ENCODE measurements at regions not wholly inside any gene's neighbourhood (a gene's known extent, or its start where the extent isn't known, plus 50 kb on each side); places are given as distances from the start of the nearest gene placed in this dataset.
"Not testable (repeated sequence)": the region's sequence is repeated elsewhere in the genome, so short reads cannot be mapped to it uniquely, and the experiment has no call there.

- intact Hi-C loops (cut with DNase I), result no loop called here
- H3K4me3 ChIP-seq, result no peak overlapping the region
- no peaks in the 10 kb centered on the region for H3K36me3 ChIP-seq
- no peaks in the 10 kb centered on the region for H3K4me1 ChIP-seq
- TF ChIP-seq, protein P1, sequence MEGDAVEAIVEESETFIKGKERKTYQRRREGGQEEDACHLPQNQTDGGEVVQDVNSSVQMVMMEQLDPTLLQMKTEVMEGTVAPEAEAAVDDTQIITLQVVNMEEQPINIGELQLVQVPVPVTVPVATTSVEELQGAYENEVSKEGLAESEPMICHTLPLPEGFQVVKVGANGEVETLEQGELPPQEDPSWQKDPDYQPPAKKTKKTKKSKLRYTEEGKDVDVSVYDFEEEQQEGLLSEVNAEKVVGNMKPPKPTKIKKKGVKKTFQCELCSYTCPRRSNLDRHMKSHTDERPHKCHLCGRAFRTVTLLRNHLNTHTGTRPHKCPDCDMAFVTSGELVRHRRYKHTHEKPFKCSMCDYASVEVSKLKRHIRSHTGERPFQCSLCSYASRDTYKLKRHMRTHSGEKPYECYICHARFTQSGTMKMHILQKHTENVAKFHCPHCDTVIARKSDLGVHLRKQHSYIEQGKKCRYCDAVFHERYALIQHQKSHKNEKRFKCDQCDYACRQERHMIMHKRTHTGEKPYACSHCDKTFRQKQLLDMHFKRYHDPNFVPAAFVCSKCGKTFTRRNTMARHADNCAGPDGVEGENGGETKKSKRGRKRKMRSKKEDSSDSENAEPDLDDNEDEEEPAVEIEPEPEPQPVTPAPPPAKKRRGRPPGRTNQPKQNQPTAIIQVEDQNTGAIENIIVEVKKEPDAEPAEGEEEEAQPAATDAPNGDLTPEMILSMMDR (IDR thresholded peaks at IDR 0.05), result no peak
- H3K27ac ChIP-seq, result no peak overlapping the region
- H3K9me3 ChIP-seq, result no peaks in the 10 kb centered on the region
- ATAC-seq (no peak), DNase-seq (no peak)
- H3K27me3 ChIP-seq, result no peaks in the 10 kb centered on the region
Measured at GRCh38 chr3:17828388-17828787, 86.0 kb upstream of the TBC1D5 start.

- Histone ChIP-seq H3K27me3 (no peaks in the 10 kb centered on the region), H3K4me1 (no peaks in the 10 kb centered on the region), H3K27ac (no peak overlapping the region), H3K9me3 (no peaks in the 10 kb centered on the region), H3K36me3 (no peaks in the 10 kb centered on the region), H3K4me3 (no peak overlapping the region)
- no peak for DNase-seq
- intact Hi-C loops (cut with DNase I), result no loop called here
- TF ChIP-seq, protein P1 (IDR thresholded peaks at IDR 0.05), result no peak
- ATAC-seq, result no peak
Measured at GRCh38 chr3:17825298-17825697, 82.9 kb upstream of the TBC1D5 start.

- Histone ChIP-seq H3K36me3 (no peaks in the 10 kb centered on the region), H3K4me3 (no peak overlapping the region), H3K27me3 (no peaks in the 10 kb centered on the region), H3K9me3 (no peaks in the 10 kb centered on the region), H3K27ac (no peak overlapping the region), H3K4me1 (no peaks in the 10 kb centered on the region)
- DNase-seq (no peak), ATAC-seq (no peak)
- intact Hi-C loops (cut with DNase I), result no loop called here
- TF ChIP-seq, protein P1 (IDR thresholded peaks at IDR 0.05), result no peak
Measured at GRCh38 chr3:17823816-17824215, 81.4 kb upstream of the TBC1D5 start.

- no peak for ATAC-seq
Measured at GRCh38 chr3:17823036-17823435, 80.6 kb upstream of the TBC1D5 start.

GRCh38 chr3:17820704-17821103 is 78.3 kb upstream of the TBC1D5 start:
- DNase-seq, result no peak
- Histone ChIP-seq H3K36me3 (no peaks in the 10 kb centered on the region), H3K4me3 (no peak overlapping the region), H3K4me1 (no peaks in the 10 kb centered on the region), H3K27me3 (no peaks in the 10 kb centered on the region), H3K9me3 (no peaks in the 10 kb centered on the region), H3K27ac (no peak overlapping the region)
- no peak for ATAC-seq
- intact Hi-C loops (cut with DNase I), result no loop called here
- TF ChIP-seq, protein P1 (IDR thresholded peaks at IDR 0.05), result no peak

More at GRCh38 chr3:17823036-17823435, 80.6 kb upstream of the TBC1D5 start:
- H3K36me3 ChIP-seq, result no peaks in the 10 kb centered on the region
- intact Hi-C loops (cut with DNase I), result no loop called here
- no peak for DNase-seq
- no peaks in the 10 kb centered on the region for H3K4me1 ChIP-seq
- no peaks in the 10 kb centered on the region for H3K27me3 ChIP-seq
- H3K4me3 ChIP-seq, result no peak overlapping the region
- no peaks in the 10 kb centered on the region for H3K9me3 ChIP-seq
- TF ChIP-seq, protein P1 (IDR thresholded peaks at IDR 0.05), result no peak
- H3K27ac ChIP-seq, result no peak overlapping the region

GRCh38 chr3:17820275-17820674 is 77.8 kb upstream of the TBC1D5 start:
- no peak for ATAC-seq
- H3K4me1 ChIP-seq, result no peaks in the 10 kb centered on the region
- TF ChIP-seq, protein P1 (IDR thresholded peaks at IDR 0.05), result no peak
- H3K27ac ChIP-seq, result no peak overlapping the region
- H3K27me3 ChIP-seq, result no peaks in the 10 kb centered on the region
- H3K9me3 ChIP-seq, result no peaks in the 10 kb centered on the region
- DNase-seq, result no peak
- no peak overlapping the region for H3K4me3 ChIP-seq
- intact Hi-C loops (cut with DNase I), result no loop called here
- no peaks in the 10 kb centered on the region for H3K36me3 ChIP-seq

DNA sequence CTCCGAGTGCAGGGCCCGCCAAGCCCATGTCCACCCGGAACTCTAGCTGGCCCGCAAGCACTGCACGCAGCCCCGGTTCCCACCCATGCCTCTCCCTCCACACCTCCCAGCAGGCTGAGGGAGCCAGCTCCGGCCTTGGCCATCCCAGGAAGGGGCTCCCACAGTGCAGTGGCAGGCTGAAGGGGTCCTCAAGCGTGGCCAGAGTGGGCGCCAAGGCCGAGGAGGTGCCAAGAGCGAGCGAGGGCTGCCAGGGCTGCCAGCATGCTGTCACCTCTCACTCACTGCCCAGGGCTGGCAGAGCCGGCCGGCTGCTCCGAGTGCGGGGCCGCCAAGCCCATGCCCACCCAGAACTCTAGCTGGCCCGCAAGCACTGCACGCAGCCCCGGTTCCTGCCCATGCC is 75.5 kb upstream of the TBC1D5 start:
- ATAC-seq; intact Hi-C loops (cut with DNase I); H3K4me3 ChIP-seq; H3K27me3 ChIP-seq; DNase-seq; H3K9me3 ChIP-seq; H3K36me3 ChIP-seq; H3K4me1 ChIP-seq; H3K27ac ChIP-seq: not testable (repeated sequence)

Data from upper lobe of right lung (tissue), 1 donor.